HG02981 (cell line): ENCODE measurements at regions not wholly inside any gene's neighbourhood (a gene's known extent, or its start where the extent isn't known, plus 50 kb on each side); places are given as distances from the start of the nearest gene placed in this dataset.

ENCODE experiments used
- ATAC-seq: cut with Tn5 transposase; IDR thresholded peaks from one replicate; pipeline ENCODE4 v1.9.1; 2021; ENCODE audit warnings: mild to moderate bottlenecking, moderate library complexity; ENCODE audit not compliant: unreplicated experiment

- ATAC-seq: no peak
These were observed 321.5 kb downstream of the SATB2 start for GRCh38 chr2:199136242-199136641.

GRCh38 chr2:199131876-199132275 lies 325.9 kb downstream of the SATB2 start:
- no peak for ATAC-seq

GRCh38 chr2:199131136-199131655 lies 326.5 kb downstream of the SATB2 start:
- no peak for ATAC-seq

GRCh38 chr2:199130501-199130900 lies 327.2 kb downstream of the SATB2 start:
- ATAC-seq: no peak

- ATAC-seq: no peak
These were observed 329.1 kb downstream of the SATB2 start for GRCh38 chr2:199128476-199129229.

GRCh38 chr2:199119796-199120195 lies 337.9 kb downstream of the SATB2 start:
- ATAC-seq: no peak

- no peak for ATAC-seq
These were observed 339.0 kb downstream of the SATB2 start for GRCh38 chr2:199118673-199119112.

- ATAC-seq: no peak
These were observed 342.6 kb downstream of the SATB2 start for GRCh38 chr2:199115169-199115568.

GRCh38 chr2:199113111-199113510 lies 344.6 kb downstream of the SATB2 start:
- ATAC-seq: no peak

GRCh38 chr2:199111458-199111857 lies 346.3 kb downstream of the SATB2 start:
- ATAC-seq: no peak

- no peak for ATAC-seq
These were observed 349.7 kb downstream of the SATB2 start for GRCh38 chr2:199108056-199108455.

GRCh38 chr2:199105826-199106225 lies 351.9 kb downstream of the SATB2 start:
- no peak for ATAC-seq

- no peak for ATAC-seq
These were observed 356.3 kb downstream of the SATB2 start for GRCh38 chr2:199101487-199101886.

GRCh38 chr2:199100326-199101110 lies 357.2 kb downstream of the SATB2 start:
- no peak for ATAC-seq

- ATAC-seq: no peak
These were observed 365.3 kb downstream of the SATB2 start for GRCh38 chr2:199092419-199092818.

GRCh38 chr2:199085261-199085660 lies 372.5 kb downstream of the SATB2 start:
- ATAC-seq: no peak

- no peak for ATAC-seq
These were observed 387.3 kb downstream of the SATB2 start for GRCh38 chr2:199070322-199070949.

- no peak for ATAC-seq
These were observed 393.5 kb downstream of the SATB2 start for GRCh38 chr2:199064201-199064600.

- ATAC-seq: no peak
These were observed 399.8 kb downstream of the SATB2 start for GRCh38 chr2:199057936-199058335.

GRCh38 chr2:199055336-199055735 lies 402.4 kb downstream of the SATB2 start:
- no peak for ATAC-seq

- no peak for ATAC-seq
These were observed 414.9 kb downstream of the SATB2 start for GRCh38 chr2:199042660-199043379.
